GM23338 (cell line): ENCODE measurements at regions not wholly inside any gene's neighbourhood (a gene's known extent, or its start where the extent isn't known, plus 50 kb on each side); places are given as distances from the start of the nearest gene placed in this dataset.

ENCODE experiments used
- ATAC-seq: fragments of 200-7000 bp; cut with Tn5 transposase; 3 replicates; pipeline ENCODE4 v1.9.1; 2020
- DNase-seq: peaks from one replicate; pipeline ENCODE4 v3.0.0-alpha.2; 2015; ENCODE audit warnings: low spot score
- H2AFZ ChIP-seq: fragments of 200-600 bp; sonication (generic); 2 replicates; pipeline ENCODE4 v1.8.0; 2016; ENCODE audit warnings: antibody characterized with exemption, mild to moderate bottlenecking, moderate library complexity
- H3F3A ChIP-seq: fragments of 200-600 bp; sonication (generic); replicated peaks from 2 replicates; pipeline ENCODE4 v1.8.0; 2017; ENCODE audit warnings: antibody characterized with exemption, mixed run types, low read depth
- H3K27ac ChIP-seq: fragments of 200-600 bp; sonication (generic); 2 replicates; pipeline ENCODE4 v1.6.1; 2016; ENCODE audit warnings: low read depth
- H3K27me3 ChIP-seq: fragments of 200-600 bp; sonication (generic); 2 replicates; pipeline ENCODE4 v1.8.0; 2016; ENCODE audit warnings: mild to moderate bottlenecking, mixed run types, moderate library complexity; ENCODE audit not compliant: insufficient read depth
- H3K36me3 ChIP-seq: fragments of 200-600 bp; sonication (generic); 2 replicates; pipeline ENCODE4 v1.8.0; 2016; ENCODE audit warnings: mild to moderate bottlenecking; ENCODE audit not compliant: insufficient read depth
- H3K4me1 ChIP-seq: fragments of 200-600 bp; sonication (generic); 2 replicates; pipeline ENCODE4 v1.8.0; 2016; ENCODE audit warnings: mild to moderate bottlenecking, moderate library complexity; ENCODE audit not compliant: insufficient read depth
- H3K4me2 ChIP-seq: fragments of 200-600 bp; sonication (generic); 2 replicates; pipeline ENCODE4 v1.7.1; 2017; ENCODE audit warnings: mixed run types
- H3K4me3 ChIP-seq: fragments of 200-600 bp; sonication (generic); 2 replicates; pipeline ENCODE4 v1.6.1; 2016; ENCODE audit warnings: mixed run types
- H3K79me2 ChIP-seq: fragments of 200-600 bp; sonication (generic); replicated peaks from 2 replicates; pipeline ENCODE4 v1.8.0; 2017; ENCODE audit warnings: mild to moderate bottlenecking; ENCODE audit not compliant: insufficient read depth
- H3K9me2 ChIP-seq: fragments of 200-600 bp; sonication (generic); 2 replicates; pipeline ENCODE4 v1.8.0; 2017; ENCODE audit not compliant: insufficient read depth
- H4K20me1 ChIP-seq: fragments of 200-600 bp; sonication (generic); replicated peaks from 2 replicates; pipeline ENCODE4 v1.8.0; 2017; ENCODE audit warnings: mild to moderate bottlenecking; ENCODE audit not compliant: insufficient read depth
- H3K27ac Mint-ChIP-seq: 2 replicates; pipeline ENCODE4 v1.8.0; 2020; ENCODE audit warnings: inconsistent platforms, mild to moderate bottlenecking, moderate library complexity, mixed read lengths
- H3K27me3 Mint-ChIP-seq: 3 replicates; pipeline ENCODE4 v1.8.0; 2022; ENCODE audit warnings: low read depth, mild to moderate bottlenecking, moderate library complexity, mixed read lengths, inconsistent platforms; ENCODE audit not compliant: insufficient read depth, poor library complexity
- H3K36me3 Mint-ChIP-seq: 3 replicates; pipeline ENCODE4 v1.8.0; 2021; ENCODE audit warnings: low read depth, mild to moderate bottlenecking, inconsistent platforms, moderate library complexity, mixed read lengths
- H3K4me1 Mint-ChIP-seq: 3 replicates; pipeline ENCODE4 v1.8.0; 2020; ENCODE audit warnings: mild to moderate bottlenecking, inconsistent platforms, mixed read lengths
- H3K4me3 Mint-ChIP-seq: 3 replicates; pipeline ENCODE4 v1.8.0; 2021; ENCODE audit warnings: moderate library complexity, mild to moderate bottlenecking, inconsistent platforms, mixed read lengths
- H3K9me3 Mint-ChIP-seq: 3 replicates; pipeline ENCODE4 v1.8.0; 2020; ENCODE audit warnings: moderate library complexity, mild to moderate bottlenecking, inconsistent platforms, mixed read lengths
- CREB1 ChIP-seq: fragments of 250-450 bp; sonication (Bioruptor Pico); IDR thresholded peaks from 2 replicates; pipeline ENCODE4 v1.5.0; 2020; ENCODE audit warnings: low read depth, mild to moderate bottlenecking, moderate library complexity
- EZH2 ChIP-seq: fragments of 200-600 bp; sonication (generic); IDR thresholded peaks from one replicate; pipeline ENCODE4 v1.8.0; 2017; ENCODE audit warnings: antibody characterized with exemption, mild to moderate bottlenecking, low read depth; ENCODE audit not compliant: unreplicated experiment
- EZH2phosphoT487 ChIP-seq: fragments of 200-600 bp; sonication (generic); IDR thresholded peaks from one replicate; pipeline ENCODE4 v1.8.1; 2018; ENCODE audit warnings: antibody characterized with exemption; ENCODE audit not compliant: unreplicated experiment
- NANOG ChIP-seq: IDR thresholded peaks from 2 replicates; pipeline ENCODE4 v1.6.1; 2016; ENCODE audit warnings: antibody characterized with exemption, borderline replicate concordance
- STAT1 ChIP-seq: IDR thresholded peaks from one replicate; pipeline ENCODE4 v1.6.1; 2016; ENCODE audit warnings: antibody characterized with exemption; ENCODE audit not compliant: unreplicated experiment
- ZNF331 ChIP-seq: fragments of 250-450 bp; sonication (Bioruptor Pico); IDR thresholded peaks from 2 replicates; pipeline ENCODE4 v1.5.0; 2020; ENCODE audit warnings: low read depth, mild to moderate bottlenecking, moderate library complexity
- TF ChIP-seq, protein P1 (sequence below): fragments of 250-450 bp; sonication (Bioruptor Pico); IDR thresholded peaks from 2 replicates; pipeline ENCODE4 v1.5.0; 2020; ENCODE audit warnings: mild to moderate bottlenecking, moderate library complexity
- TF ChIP-seq, protein P2 (sequence below): IDR thresholded peaks from 2 replicates; pipeline ENCODE4 v1.6.1; 2016; ENCODE audit warnings: antibody characterized with exemption

DNA sequence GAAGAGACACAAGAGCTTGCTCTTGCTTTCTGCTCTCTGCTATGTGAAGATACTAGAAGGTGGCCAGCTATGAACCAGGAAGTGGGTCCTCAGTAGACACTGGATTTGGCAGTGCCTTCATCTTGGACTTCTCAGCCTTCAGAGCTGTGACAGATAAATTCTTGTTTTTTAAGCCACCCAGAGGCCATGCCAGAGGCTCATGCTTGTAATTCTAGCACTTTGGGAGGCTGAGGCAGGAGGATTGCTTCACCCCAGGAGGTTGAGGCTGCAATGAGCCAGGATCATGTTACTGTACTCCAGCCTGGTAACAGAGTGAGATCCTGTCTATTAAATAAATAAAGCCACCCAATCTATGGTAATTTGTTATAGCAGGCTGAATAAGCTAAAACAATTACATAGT is 185.5 kb upstream of the SALL4 start (continued):
- TF ChIP-seq, protein P1, sequence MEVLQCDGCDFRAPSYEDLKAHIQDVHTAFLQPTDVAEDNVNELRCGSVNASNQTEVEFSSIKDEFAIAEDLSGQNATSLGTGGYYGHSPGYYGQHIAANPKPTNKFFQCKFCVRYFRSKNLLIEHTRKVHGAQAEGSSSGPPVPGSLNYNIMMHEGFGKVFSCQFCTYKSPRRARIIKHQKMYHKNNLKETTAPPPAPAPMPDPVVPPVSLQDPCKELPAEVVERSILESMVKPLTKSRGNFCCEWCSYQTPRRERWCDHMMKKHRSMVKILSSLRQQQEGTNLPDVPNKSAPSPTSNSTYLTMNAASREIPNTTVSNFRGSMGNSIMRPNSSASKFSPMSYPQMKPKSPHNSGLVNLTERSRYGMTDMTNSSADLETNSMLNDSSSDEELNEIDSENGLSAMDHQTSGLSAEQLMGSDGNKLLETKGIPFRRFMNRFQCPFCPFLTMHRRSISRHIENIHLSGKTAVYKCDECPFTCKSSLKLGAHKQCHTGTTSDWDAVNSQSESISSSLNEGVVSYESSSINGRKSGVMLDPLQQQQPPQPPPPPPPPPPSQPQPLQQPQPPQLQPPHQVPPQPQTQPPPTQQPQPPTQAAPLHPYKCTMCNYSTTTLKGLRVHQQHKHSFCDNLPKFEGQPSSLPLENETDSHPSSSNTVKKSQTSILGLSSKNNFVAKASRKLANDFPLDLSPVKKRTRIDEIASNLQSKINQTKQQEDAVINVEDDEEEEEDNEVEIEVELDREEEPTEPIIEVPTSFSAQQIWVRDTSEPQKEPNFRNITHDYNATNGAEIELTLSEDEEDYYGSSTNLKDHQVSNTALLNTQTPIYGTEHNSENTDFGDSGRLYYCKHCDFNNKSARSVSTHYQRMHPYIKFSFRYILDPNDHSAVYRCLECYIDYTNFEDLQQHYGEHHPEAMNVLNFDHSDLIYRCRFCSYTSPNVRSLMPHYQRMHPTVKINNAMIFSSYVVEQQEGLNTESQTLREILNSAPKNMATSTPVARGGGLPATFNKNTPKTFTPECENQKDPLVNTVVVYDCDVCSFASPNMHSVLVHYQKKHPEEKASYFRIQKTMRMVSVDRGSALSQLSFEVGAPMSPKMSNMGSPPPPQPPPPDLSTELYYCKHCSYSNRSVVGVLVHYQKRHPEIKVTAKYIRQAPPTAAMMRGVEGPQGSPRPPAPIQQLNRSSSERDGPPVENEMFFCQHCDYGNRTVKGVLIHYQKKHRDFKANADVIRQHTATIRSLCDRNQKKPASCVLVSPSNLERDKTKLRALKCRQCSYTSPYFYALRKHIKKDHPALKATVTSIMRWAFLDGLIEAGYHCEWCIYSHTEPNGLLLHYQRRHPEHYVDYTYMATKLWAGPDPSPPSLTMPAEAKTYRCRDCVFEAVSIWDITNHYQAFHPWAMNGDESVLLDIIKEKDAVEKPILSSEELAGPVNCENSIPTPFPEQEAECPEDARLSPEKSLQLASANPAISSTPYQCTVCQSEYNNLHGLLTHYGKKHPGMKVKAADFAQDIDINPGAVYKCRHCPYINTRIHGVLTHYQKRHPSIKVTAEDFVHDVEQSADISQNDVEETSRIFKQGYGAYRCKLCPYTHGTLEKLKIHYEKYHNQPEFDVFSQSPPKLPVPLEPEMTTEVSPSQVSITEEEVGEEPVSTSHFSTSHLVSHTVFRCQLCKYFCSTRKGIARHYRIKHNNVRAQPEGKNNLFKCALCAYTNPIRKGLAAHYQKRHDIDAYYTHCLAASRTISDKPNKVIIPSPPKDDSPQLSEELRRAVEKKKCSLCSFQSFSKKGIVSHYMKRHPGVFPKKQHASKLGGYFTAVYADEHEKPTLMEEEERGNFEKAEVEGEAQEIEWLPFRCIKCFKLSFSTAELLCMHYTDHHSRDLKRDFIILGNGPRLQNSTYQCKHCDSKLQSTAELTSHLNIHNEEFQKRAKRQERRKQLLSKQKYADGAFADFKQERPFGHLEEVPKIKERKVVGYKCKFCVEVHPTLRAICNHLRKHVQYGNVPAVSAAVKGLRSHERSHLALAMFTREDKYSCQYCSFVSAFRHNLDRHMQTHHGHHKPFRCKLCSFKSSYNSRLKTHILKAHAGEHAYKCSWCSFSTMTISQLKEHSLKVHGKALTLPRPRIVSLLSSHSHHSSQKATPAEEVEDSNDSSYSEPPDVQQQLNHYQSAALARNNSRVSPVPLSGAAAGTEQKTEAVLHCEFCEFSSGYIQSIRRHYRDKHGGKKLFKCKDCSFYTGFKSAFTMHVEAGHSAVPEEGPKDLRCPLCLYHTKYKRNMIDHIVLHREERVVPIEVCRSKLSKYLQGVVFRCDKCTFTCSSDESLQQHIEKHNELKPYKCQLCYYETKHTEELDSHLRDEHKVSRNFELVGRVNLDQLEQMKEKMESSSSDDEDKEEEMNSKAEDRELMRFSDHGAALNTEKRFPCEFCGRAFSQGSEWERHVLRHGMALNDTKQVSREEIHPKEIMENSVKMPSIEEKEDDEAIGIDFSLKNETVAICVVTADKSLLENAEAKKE = no peak
- TF ChIP-seq EZH2 (no peak), STAT1 (no peak), NANOG (no peak), ZNF331 (CRISPR knock-in tag) (no peak)

DNA sequence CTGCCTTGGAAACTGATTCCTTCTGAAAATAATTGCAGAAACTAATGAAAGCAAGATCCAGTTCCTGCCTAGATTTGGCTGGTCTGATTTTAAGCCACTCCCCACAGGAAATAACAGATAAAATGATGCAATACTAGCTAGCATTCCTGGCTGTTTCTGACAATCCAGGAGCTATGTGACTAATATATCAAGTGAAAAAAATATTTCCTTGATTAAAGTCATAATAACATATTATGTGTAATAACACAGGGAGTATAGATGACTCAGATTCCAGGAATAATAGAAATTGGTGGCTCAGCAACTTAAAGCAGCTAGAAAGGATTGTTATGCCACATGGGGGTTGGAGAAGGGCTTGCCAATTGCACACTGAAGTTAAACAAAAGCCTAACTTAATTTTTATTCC is 182.7 kb upstream of the SALL4 start:
- no peaks in the 10 kb centered on the region for H3K36me3 ChIP-seq
- H3K36me3 Mint-ChIP-seq = peaks cover 3% of the 10 kb centered on the region; the same call in 2 of the 3 replicates
- H3K4me1 Mint-ChIP-seq = peaks cover 7% of the 10 kb centered on the region
- H3F3A ChIP-seq = 0 out of 2 replicates have a peak, but pooled peaks cover 2% of the 10 kb centered on the region
- H4K20me1 ChIP-seq = no peaks in the 10 kb centered on the region
- H3K9me2 ChIP-seq = no peaks in the 10 kb centered on the region
- peak overlapping the region; percentile 90 for H3K27ac Mint-ChIP-seq
- peaks cover 8% of the 10 kb centered on the region for H3K27me3 Mint-ChIP-seq
- DNase-seq (peak; percentile 62), ATAC-seq (no peak)
- no peak overlapping the region for H3K4me2 ChIP-seq
- no peak overlapping the region for H3K4me3 ChIP-seq
- H3K9me3 Mint-ChIP-seq = peaks cover 4% of the 10 kb centered on the region; the same call in 2 of the 3 replicates
- no peaks in the 10 kb centered on the region; the same call in 1 of the 2 replicates for H3K4me1 ChIP-seq
- H3K79me2 ChIP-seq = no peaks in the 10 kb centered on the region
- no peak overlapping the region for H3K4me3 Mint-ChIP-seq
- peak overlapping the region; percentile 21 for H3K27ac ChIP-seq
- no peak overlapping the region for H2AFZ ChIP-seq
- no peaks in the 10 kb centered on the region for H3K27me3 ChIP-seq
- TF ChIP-seq EZH2phosphoT487 = no peak
- TF ChIP-seq CREB1 = no peak
- TF ChIP-seq, protein P2, sequence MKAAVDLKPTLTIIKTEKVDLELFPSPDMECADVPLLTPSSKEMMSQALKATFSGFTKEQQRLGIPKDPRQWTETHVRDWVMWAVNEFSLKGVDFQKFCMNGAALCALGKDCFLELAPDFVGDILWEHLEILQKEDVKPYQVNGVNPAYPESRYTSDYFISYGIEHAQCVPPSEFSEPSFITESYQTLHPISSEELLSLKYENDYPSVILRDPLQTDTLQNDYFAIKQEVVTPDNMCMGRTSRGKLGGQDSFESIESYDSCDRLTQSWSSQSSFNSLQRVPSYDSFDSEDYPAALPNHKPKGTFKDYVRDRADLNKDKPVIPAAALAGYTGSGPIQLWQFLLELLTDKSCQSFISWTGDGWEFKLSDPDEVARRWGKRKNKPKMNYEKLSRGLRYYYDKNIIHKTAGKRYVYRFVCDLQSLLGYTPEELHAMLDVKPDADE = no peak
- TF ChIP-seq, protein P1 = no peak
- TF ChIP-seq EZH2 = no peak
